ENCODE measurements at regions not wholly inside any gene's neighbourhood (a gene's known extent, or its start where the extent isn't known, plus 50 kb on each side); places are given as distances from the start of the nearest gene placed in this dataset.

- no peak for FAIRE-seq
- Histone ChIP-seq H3K9me3 (replicated peaks; ENCODE audit: control insufficient read depth, insufficient read depth, low read length) (no peaks in the 10 kb centered on the region), H3K27me3 (replicated peaks in 1 of 2; ENCODE audit: control insufficient read depth in 2 of 2, insufficient read depth in 2 of 2, low read length in 1 of 2) (no peaks in the 10 kb centered on the region; a peak in 1 of 4 replicates), H4K20me1 (ENCODE audit: control insufficient read depth, insufficient read depth) (no peaks in the 10 kb centered on the region), H3K4me2 (ENCODE audit: control insufficient read depth, insufficient read depth) (no peak overlapping the region), H3K9ac (ENCODE audit: control insufficient read depth, insufficient read depth, low read length) (no peak overlapping the region), H3K4me1 (ENCODE audit: control insufficient read depth, insufficient read depth, low read length) (no peaks in the 10 kb centered on the region), H2AFZ (ENCODE audit: control insufficient read depth, low read depth, low read length) (no peak overlapping the region), H3K4me3 (no peak overlapping the region), H3K36me3 (ENCODE audit: control insufficient read depth in 2 of 2, insufficient read depth in 2 of 2, low read length in 1 of 2) (no peaks in the 10 kb centered on the region), H3K27ac (ENCODE audit: control insufficient read depth, insufficient read depth) (no peak overlapping the region), H3K79me2 (ENCODE audit: control insufficient read depth, insufficient read depth, low read length) (no peaks in the 10 kb centered on the region)
- WGBS (ENCODE audit: insufficient coverage, insufficient replicate concordance, low lambda C conversion rate, missing lambda C conversion rate): 62% methylated on average over 3 of the region's 3 CpGs
- ChIA-PET CTCF (no interaction called here), RAD21 (ENCODE audit: unreplicated experiment) (no interaction called here), SMC1A (ENCODE audit: uncharacterized antibody, unreplicated experiment) (interaction anchor here (1.0 kb wide), 1 partner anchor 319 kb away, joined by 4 read pairs; no protein-coding TSS in a partner anchor), POLR2A (no interaction called here)
- no peak for DNase-seq (ENCODE audit: low read depth, low spot score)
- ATAC-seq: no peak
- in situ Hi-C loops (cut with MboI): loop anchor here (25.0 kb wide), 1 partner anchor 1512 kb away; no protein-coding TSS in a partner anchor
- TF ChIP-seq MTA3 (IDR thresholded peaks at IDR 0.05; ENCODE audit: borderline replicate concordance, low read length) (no peak), MAX (IDR thresholded peaks at IDR 0.05; ENCODE audit: low read depth, low read length) (no peak), TCF3 (IDR thresholded peaks at IDR 0.05; ENCODE audit: borderline replicate concordance, insufficient read depth, low read depth, low read length) (no peak), SP1 (IDR thresholded peaks at IDR 0.05; ENCODE audit: low read depth, low read length) (no peak), ESRRA (IDR thresholded peaks at IDR 0.05; ENCODE audit: low read length) (no peak)
- no TSS peak for BruUV-seq (replicated peaks)
- intact Hi-C loops (cut with micrococcal nuclease; ENCODE audit: unreplicated experiment): no loop called here
Observed at GRCh38 chr2:156874707-156875106, 382.8 kb upstream of the GALNT5 start.

GRCh38 chr2:156883804-156884203 lies 373.7 kb upstream of the GALNT5 start:
- TF ChIP-seq PBX3 (IDR thresholded peaks at IDR 0.05; ENCODE audit: insufficient replicate concordance, low read depth, low read length): no peak
- TF ChIP-seq ZNF274 (IDR thresholded peaks at IDR 0.05; ENCODE audit: insufficient read depth, insufficient read length): no peak
- no peak for TF ChIP-seq RELA (IDR thresholded peaks at IDR 0.05; ENCODE audit: borderline replicate concordance, partially characterized antibody)
- ChIA-PET RAD21 (ENCODE audit: unreplicated experiment) (no interaction called here), POLR2A (no interaction called here), CTCF (no interaction called here), SMC1A (ENCODE audit: uncharacterized antibody, unreplicated experiment) (interaction anchor here (0.7 to 1.0 kb wide), 2 partner anchors 15 to 310 kb away, joined by 4 to 5 read pairs; no protein-coding TSS in a partner anchor)
- Histone ChIP-seq H4K20me1 (ENCODE audit: control insufficient read depth, insufficient read depth) (no peaks in the 10 kb centered on the region), H3K4me3 (no peak overlapping the region), H3K9ac (ENCODE audit: control insufficient read depth, insufficient read depth, low read length) (no peak overlapping the region), H2AFZ (ENCODE audit: control insufficient read depth, low read depth, low read length) (no peak overlapping the region), H3K4me1 (ENCODE audit: control insufficient read depth, insufficient read depth, low read length) (no peaks in the 10 kb centered on the region), H3K27ac (ENCODE audit: control insufficient read depth, insufficient read depth) (no peak overlapping the region), H3K36me3 (ENCODE audit: control insufficient read depth in 2 of 2, insufficient read depth in 2 of 2, low read length in 1 of 2) (no peaks in the 10 kb centered on the region), H3K4me2 (ENCODE audit: control insufficient read depth, insufficient read depth) (no peak overlapping the region), H3K27me3 (replicated peaks in 1 of 2; ENCODE audit: control insufficient read depth in 2 of 2, insufficient read depth in 2 of 2, low read length in 1 of 2) (no peaks in the 10 kb centered on the region), H3K79me2 (ENCODE audit: control insufficient read depth, insufficient read depth, low read length) (no peaks in the 10 kb centered on the region), H3K9me3 (replicated peaks; ENCODE audit: control insufficient read depth, insufficient read depth, low read length) (no peaks in the 10 kb centered on the region)
- FAIRE-seq: no peak
- in situ Hi-C loops (cut with MboI): loop anchor here (25.0 kb wide), 1 partner anchor 1522 kb away; no protein-coding TSS in a partner anchor
- no peak for DNase-seq (ENCODE audit: low read depth, low spot score)
- no peak for ATAC-seq
- intact Hi-C loops (cut with micrococcal nuclease; ENCODE audit: unreplicated experiment): no loop called here
- 13% methylated on average over 3 of the region's 3 CpGs for WGBS (ENCODE audit: insufficient coverage, insufficient replicate concordance, low lambda C conversion rate, missing lambda C conversion rate)
- BruUV-seq (replicated peaks): no TSS peak
